Stimulated activated naive CD8-positive, alpha-beta T cell treated with anti-CD3 and anti-CD28 coated beads, Interleukin-15, amount 100 ng/mL, for 72 hours (primary cell): ENCODE measurements at regions not wholly inside any gene's neighbourhood (a gene's known extent, or its start where the extent isn't known, plus 50 kb on each side); places are given as distances from the start of the nearest gene placed in this dataset.
"Not testable (repeated sequence)": the region's sequence is repeated elsewhere in the genome, so short reads cannot be mapped to it uniquely, and the experiment has no call there.

ENCODE experiments used
- ATAC-seq: fragments of 150-1000 bp; cut with Tn5 transposase; 2 replicates; pipeline ENCODE4 v1.10.0; 2021; ENCODE audit warnings: mild to moderate bottlenecking, moderate library complexity
- DNase-seq, 2 donors: peaks; one replicate each; pipeline ENCODE4 v3.0.0; 2021 to 2022
- H3K27ac Mint-ChIP-seq, 2 donors: one replicate each; pipeline ENCODE4 v1.8.0; 2022; ENCODE audit warnings: mild to moderate bottlenecking in 2 of 2, mixed read lengths in 2 of 2, moderate library complexity in 2 of 2
- H3K27me3 Mint-ChIP-seq: one replicate; pipeline ENCODE4 v1.8.0; 2022; ENCODE audit warnings: mixed read lengths
- H3K4me1 Mint-ChIP-seq: one replicate; pipeline ENCODE4 v1.8.0; 2022; ENCODE audit warnings: mild to moderate bottlenecking, mixed read lengths
- H3K4me3 Mint-ChIP-seq, 2 donors: one replicate each; pipeline ENCODE4 v1.8.0; 2022; ENCODE audit warnings: mild to moderate bottlenecking in 2 of 2, mixed read lengths in 2 of 2, moderate library complexity in 1 of 2
- H3K9me3 Mint-ChIP-seq, 2 donors: one replicate each; pipeline ENCODE4 v1.8.0; 2022; ENCODE audit warnings: mixed read lengths in 2 of 2

DNA sequence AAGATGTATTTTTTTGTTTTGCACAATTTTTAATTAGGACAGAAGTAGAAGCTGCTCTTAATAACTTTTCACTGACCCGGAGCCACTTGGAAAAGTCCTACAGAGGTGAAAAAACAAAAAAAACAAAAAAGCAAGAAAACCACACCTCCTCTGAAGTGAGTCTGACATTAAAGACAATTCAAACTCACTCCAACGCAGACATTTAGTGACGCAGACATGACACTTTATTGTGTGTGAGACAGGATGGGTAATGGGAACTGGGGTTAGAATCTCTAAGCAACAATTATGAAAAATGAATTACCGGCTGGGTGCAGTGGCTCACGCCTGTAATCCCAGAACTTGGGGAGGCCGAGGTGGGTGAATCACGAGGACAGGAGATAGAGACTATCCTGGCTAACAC lies 370.0 kb upstream of the SPATA31A3 start:
- not testable (repeated sequence) for H3K9me3 Mint-ChIP-seq, DNase-seq, H3K4me3 Mint-ChIP-seq, H3K27ac Mint-ChIP-seq, H3K4me1 Mint-ChIP-seq, H3K27me3 Mint-ChIP-seq, ATAC-seq

DNA sequence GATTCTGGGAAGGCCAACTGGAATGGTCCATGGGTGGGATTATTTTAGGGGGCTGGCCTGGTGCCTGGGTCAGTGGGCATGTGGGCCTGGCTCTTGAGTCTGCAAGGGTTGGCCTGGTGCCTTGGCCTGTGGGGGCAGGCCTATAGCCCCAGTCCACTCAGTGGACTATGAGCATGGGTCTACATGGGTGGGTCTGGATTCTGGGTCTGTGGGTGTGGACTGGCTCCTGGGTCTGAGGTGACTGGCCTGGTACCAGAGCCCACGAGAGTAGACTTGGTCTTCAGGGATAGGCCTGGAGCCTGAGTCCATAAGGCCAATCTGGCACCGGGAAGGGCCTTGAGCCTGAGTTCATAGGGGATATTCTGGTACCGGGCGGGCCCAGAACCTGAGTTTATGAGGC lies 361.6 kb upstream of the SPATA31A3 start:
- not testable (repeated sequence) for ATAC-seq, H3K27ac Mint-ChIP-seq, DNase-seq, H3K4me3 Mint-ChIP-seq, H3K4me1 Mint-ChIP-seq, H3K9me3 Mint-ChIP-seq, H3K27me3 Mint-ChIP-seq

DNA sequence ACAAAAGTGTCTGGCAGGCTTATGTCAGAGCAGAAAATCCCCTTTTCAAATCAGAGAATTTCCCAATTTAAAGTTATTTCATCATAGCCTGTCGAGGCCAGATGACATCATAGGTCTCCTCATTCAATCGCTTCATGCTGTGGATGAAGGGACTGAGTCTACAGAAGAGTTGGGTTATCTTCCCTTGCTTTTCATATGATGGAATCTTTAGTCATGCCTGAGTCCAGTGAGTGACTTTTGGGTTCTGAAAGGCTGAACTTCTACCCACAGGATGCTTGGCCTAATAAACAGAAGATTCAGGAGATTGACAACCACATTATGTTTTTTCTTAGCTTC lies 357.0 kb upstream of the SPATA31A3 start:
- not testable (repeated sequence) for ATAC-seq, H3K27me3 Mint-ChIP-seq, H3K4me3 Mint-ChIP-seq, H3K27ac Mint-ChIP-seq, H3K4me1 Mint-ChIP-seq, H3K9me3 Mint-ChIP-seq, DNase-seq

DNA sequence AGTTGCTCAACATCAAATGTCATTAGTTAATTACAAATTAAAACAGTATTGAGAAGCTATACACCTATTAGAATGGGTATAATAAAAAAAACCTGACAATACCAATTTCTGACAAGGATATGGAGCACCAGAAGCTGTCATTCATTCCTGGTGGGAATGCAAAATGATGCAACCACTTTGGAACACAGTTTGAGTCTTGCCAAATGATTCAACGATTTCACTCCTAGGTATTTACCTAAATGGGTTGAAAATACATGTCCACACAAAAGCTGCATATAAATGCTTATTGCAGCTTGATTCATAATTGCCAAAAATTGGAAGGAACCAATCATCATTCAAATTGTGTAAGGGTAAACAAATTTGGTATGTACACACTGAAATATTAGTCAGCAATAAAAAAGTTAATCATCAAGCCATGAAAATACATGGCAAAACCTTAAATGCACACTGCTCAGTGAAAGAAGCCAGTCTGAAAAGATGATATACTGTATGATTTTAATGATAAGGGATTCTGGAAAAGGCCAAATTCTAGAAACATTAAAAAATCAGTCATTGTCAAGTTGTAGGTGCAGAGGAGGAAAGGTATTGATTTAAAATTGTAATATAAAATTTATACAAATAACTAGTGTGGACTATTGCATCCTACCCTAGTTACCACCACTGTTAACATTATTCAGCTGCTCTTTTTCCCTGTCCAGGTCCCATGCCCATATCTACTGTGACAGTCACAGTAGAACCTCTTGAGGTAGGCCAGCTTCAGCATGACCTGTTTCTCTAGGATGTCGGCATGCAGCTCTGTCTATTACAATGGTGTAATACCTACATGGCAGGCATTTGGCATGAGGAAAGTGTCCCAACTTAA lies 356.4 kb upstream of the SPATA31A3 start:
- not testable (repeated sequence) for H3K9me3 Mint-ChIP-seq, H3K27ac Mint-ChIP-seq, H3K27me3 Mint-ChIP-seq, H3K4me1 Mint-ChIP-seq, H3K4me3 Mint-ChIP-seq, ATAC-seq, DNase-seq

DNA sequence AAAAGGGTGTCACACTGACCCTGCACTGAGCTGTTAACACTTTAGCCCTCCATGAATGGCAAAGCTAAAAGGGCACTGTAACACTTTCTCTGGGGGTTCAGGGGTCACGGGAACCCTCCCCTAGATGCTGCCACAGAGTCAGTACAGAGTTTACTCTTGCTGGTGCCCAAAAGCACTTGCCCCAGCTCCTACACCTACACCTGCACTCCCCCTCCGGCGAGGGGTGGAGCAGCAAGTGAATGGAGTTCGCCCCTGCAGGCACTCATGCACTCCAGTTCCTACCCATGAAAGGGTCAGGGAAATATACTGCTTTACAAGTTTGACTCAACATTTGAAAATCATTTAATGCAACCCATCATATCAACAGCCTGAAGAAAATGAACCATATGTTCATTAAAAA lies 355.7 kb upstream of the SPATA31A3 start:
- ATAC-seq: peak; percentile 46
- not testable (repeated sequence) for H3K4me1 Mint-ChIP-seq, H3K27ac Mint-ChIP-seq, H3K4me3 Mint-ChIP-seq, DNase-seq, H3K27me3 Mint-ChIP-seq, H3K9me3 Mint-ChIP-seq

DNA sequence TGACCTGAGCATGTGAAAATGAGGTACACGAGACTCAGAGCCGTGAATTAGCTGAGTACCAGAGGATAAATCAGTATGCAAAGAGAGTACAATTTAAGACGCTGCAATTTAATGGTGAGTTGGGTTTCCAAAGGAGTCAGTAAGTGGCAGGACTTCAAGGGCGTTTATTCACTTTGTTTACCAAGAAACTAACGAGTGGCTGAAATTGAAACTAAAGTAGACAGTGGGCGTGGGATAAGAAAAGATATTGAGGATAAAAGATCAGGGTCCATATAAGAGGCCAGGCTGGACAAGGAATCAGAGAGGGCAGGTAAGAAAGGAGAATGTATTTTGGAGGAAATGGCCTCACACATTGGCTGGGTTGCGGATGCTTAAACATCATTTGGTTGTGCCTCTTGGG lies 346.9 kb upstream of the SPATA31A3 start:
- H3K4me3 Mint-ChIP-seq, ATAC-seq, H3K4me1 Mint-ChIP-seq, H3K27me3 Mint-ChIP-seq, H3K9me3 Mint-ChIP-seq, H3K27ac Mint-ChIP-seq, DNase-seq: not testable (repeated sequence)

DNA sequence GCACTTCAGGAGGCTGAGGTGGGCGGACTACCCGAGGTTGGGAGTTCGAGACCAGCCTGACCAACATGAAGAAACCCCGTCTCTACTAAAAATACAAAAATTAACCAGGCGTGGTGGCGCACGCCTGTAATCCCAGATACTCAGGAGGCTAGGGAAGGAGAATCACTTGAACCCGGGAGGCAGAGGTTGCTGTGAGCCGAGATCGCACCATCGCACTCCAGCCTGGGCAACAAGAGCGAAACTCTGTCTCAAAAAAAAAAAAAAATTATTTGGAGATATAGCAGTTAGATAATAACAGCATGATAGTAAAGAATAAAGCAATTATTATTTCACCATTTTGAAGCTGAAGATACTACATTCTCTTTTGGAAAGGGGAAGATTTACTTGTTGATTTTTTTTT lies 345.9 kb upstream of the SPATA31A3 start:
- H3K9me3 Mint-ChIP-seq, H3K27me3 Mint-ChIP-seq, H3K27ac Mint-ChIP-seq, DNase-seq, H3K4me3 Mint-ChIP-seq, ATAC-seq, H3K4me1 Mint-ChIP-seq: not testable (repeated sequence)

DNA sequence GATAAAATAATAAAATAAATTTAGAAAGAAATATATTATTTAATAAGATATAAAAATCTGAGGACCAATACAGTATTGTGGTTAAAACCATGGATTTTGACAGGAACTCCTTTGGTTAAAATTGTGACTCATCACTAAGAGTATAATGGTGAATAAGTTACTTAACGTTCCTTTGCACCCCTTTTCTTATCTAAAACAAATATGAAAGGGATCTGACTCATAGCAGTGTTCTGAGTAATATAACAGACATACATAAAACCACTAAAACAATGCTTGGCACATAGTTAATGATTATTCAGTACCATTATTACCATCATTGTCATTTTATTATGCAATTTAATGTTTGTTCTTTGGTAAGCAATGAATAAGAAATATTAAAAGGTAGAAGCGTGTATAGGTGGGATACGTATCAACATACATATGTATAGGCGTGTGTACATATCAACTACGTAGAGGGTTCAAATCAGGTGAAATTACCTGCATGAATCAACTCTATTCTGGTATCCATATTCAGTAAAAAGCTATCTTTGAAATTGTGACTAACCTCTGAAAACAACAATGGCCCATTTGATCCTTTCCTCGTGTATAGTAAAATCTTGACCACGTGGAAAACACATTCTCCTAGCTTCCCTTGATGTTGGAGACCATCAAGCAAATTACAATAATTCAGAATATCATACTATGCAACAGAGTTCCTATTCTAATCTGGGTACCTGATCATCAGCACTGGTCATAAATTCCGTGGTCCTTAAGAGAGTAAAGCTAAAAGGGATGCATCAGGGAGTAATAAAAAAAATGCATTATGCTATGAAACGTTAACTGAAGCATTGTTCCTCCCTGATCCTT lies 342.6 kb upstream of the SPATA31A3 start:
- ATAC-seq, H3K4me1 Mint-ChIP-seq, H3K9me3 Mint-ChIP-seq, H3K27me3 Mint-ChIP-seq, H3K4me3 Mint-ChIP-seq, H3K27ac Mint-ChIP-seq, DNase-seq: not testable (repeated sequence)

DNA sequence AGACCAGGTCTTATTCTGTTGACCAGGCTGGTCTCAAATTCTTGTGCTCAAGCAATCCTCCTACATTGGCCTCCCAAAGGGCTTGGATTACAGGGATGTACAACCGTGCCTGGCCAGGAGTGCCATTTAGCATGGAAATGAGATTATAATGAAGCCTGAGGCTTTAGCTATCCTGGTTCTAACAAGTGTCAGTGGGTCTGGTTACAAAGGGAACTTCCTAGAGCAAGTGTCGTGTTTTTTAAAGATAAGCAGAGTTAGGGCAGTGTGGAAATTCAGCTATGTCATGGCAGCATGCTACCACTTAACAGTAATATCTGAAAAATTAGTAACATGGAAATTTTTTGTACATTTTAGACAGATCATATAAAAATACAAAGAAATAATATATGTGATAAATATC lies 339.3 kb upstream of the SPATA31A3 start:
- H3K9me3 Mint-ChIP-seq, H3K27ac Mint-ChIP-seq, H3K27me3 Mint-ChIP-seq, H3K4me3 Mint-ChIP-seq, ATAC-seq, DNase-seq, H3K4me1 Mint-ChIP-seq: not testable (repeated sequence)

DNA sequence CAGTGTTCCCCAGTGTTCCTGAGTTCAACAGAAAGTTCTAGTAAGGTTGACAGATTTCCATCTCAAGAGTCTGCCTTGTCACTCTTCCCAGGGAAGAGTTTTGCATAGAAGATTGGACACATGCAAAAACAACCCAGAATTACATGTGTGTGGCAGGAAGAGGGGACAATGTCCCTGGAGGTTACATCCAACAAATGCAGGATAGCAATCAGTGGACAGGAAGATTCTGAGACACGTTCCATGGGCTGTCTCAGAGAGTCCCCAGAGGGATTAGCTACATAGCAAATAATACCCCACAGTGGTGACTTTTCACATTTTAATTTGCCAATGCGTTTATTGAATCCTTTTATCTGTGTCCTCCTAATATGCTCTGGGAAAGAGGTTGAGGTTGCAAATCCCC lies 321.1 kb upstream of the SPATA31A3 start:
- not testable (repeated sequence) for H3K4me3 Mint-ChIP-seq, H3K4me1 Mint-ChIP-seq, H3K27me3 Mint-ChIP-seq, H3K27ac Mint-ChIP-seq, ATAC-seq, H3K9me3 Mint-ChIP-seq, DNase-seq

DNA sequence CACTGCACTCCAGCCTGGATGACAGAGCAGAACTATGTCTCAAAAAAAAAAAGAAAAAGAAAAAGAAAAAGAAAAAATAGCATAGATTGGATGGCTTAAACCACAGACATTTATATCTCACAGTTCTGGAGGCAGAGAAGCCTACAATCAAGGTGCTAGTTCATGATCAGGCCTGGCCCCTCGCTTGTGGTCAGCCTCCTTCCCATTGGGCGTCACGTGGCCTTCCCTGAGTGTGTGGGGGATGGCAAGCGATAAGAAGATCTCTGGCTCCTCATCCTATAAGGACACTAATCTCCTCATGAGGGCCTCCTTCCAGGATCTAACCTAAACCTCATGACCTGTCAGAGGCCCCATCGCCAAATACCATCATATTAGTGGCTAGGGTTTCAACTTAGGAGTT lies 320.2 kb upstream of the SPATA31A3 start:
- H3K9me3 Mint-ChIP-seq, H3K4me3 Mint-ChIP-seq, H3K4me1 Mint-ChIP-seq, ATAC-seq, H3K27ac Mint-ChIP-seq, H3K27me3 Mint-ChIP-seq, DNase-seq: not testable (repeated sequence)

DNA sequence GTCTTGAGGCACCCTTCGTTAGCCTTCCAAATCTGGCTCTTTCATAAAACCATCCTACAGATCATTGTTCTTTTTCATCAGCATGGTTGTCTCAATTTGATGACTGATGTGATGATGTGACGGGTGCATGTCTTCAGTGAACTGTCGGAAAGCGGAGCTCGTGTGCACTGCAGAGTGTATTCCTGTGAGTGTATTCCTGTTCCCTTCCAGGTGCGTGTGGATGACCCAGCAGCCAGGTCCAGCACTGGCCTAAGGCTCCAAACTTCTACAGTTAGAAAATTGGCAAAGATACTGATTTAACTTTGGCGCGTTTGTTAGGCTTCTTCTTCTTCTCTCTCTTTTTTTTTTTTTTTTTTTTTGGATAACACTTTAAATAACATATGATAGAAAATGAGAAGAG lies 314.8 kb upstream of the SPATA31A3 start:
- H3K4me3 Mint-ChIP-seq, H3K4me1 Mint-ChIP-seq, ATAC-seq, H3K27me3 Mint-ChIP-seq, H3K27ac Mint-ChIP-seq, DNase-seq, H3K9me3 Mint-ChIP-seq: not testable (repeated sequence)

DNA sequence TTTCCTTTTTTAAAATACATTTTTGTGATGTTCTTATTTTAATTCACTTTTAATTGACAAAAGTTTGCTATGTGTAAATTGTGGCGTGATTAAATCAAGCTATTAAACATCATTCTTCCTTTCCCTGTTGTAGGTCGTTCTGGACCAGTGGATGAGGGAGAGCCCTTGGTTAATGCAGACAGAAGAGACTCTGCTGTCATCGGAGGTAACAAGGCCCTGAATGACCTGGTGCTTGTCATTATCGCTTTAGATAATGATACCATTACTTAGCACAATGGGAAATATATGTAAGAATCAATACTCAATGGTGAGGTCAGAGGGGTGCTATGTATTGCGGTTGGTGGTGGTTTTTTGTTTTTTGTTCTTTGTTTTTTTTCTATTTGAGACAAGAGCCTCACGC lies 296.4 kb upstream of the SPATA31A3 start:
- DNase-seq, H3K4me3 Mint-ChIP-seq, H3K4me1 Mint-ChIP-seq, H3K27me3 Mint-ChIP-seq, ATAC-seq, H3K9me3 Mint-ChIP-seq, H3K27ac Mint-ChIP-seq: not testable (repeated sequence)

DNA sequence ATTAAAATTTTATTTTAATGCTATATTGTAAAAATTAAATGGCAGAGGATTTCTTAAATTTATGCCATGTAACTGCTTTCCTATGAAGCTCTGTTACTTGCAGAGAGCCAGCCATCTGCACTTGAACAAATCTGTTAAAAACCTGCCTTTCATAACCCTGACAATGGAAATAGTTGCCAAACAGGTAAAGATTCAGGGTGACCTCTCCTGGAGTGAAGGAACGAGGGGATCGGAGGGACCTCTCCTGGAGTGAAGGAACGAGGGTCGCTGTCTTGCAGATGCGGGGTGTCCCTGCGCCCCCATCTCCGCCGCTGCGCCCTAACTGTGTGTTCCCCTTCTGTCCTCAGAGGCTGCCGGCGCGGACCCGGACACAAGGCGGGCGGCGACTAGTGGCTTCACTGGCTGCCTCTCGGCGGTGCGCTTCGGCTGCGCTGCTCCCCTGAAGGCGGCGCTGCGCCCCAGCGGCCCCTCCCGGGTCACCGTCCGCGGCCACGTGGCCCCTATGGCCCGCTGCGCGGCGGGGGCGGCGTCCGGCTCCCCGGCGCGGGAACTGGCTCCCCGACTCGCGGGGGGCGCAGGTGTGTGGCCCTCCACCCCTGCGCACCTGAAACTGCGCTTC lies 295.9 kb upstream of the SPATA31A3 start:
- H3K4me3 Mint-ChIP-seq, H3K27ac Mint-ChIP-seq, H3K4me1 Mint-ChIP-seq, DNase-seq, H3K27me3 Mint-ChIP-seq, H3K9me3 Mint-ChIP-seq: not testable (repeated sequence)
- peak; percentile 20 for ATAC-seq

DNA sequence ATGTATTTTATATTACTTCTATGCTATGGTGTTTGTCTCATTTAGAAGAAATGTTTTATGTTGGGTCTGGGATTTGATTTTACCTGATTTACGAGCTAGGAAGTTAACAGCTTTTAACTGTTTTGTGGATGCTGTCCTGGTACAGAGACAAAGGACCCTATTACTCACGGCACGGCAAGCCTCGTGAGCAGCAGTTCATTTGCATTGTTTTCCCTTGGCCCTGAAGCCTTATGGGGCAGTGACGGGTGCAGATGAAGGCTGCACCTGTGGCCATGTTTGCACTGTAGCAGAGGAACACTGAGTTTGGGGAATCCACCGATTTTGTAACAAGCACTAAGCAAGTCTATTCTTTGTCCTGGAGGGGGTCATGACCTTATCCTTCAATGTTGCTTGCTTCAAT lies 291.9 kb upstream of the SPATA31A3 start:
- not testable (repeated sequence) for H3K9me3 Mint-ChIP-seq, ATAC-seq, H3K4me3 Mint-ChIP-seq, H3K27me3 Mint-ChIP-seq, DNase-seq, H3K27ac Mint-ChIP-seq, H3K4me1 Mint-ChIP-seq

DNA sequence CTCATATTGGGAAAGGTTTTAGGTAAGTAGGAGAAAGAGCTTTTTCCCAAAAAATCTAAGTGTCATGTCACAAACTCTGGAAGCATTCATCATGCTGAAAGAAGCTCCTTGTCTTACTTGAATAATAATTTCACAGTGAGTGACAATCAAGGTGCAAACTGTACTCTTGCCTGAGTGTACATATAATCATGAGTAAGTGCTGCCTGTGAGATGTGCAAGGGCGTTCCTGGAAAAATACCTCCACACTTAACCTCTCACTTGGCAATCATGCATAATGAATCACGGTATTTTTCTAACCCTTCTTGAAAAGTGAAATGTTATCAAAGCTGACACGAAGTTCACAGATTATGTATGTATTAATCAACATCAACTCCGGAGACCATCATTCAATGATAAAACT lies 289.2 kb upstream of the SPATA31A3 start:
- not testable (repeated sequence) for ATAC-seq, H3K4me3 Mint-ChIP-seq, H3K9me3 Mint-ChIP-seq, DNase-seq, H3K27me3 Mint-ChIP-seq, H3K27ac Mint-ChIP-seq, H3K4me1 Mint-ChIP-seq
